SHP77 (cell line): ENCODE measurements at regions not wholly inside any gene's neighbourhood (a gene's known extent, or its start where the extent isn't known, plus 50 kb on each side); places are given as distances from the start of the nearest gene placed in this dataset.
"Not testable (repeated sequence)": the region's sequence is repeated elsewhere in the genome, so short reads cannot be mapped to it uniquely, and the experiment has no call there.

Experiments
- DNase-seq, 2 experiments: peaks; one replicate each; lab custom pipeline; 2025; lab: John Stamatoyannopoulos, UW

DNA sequence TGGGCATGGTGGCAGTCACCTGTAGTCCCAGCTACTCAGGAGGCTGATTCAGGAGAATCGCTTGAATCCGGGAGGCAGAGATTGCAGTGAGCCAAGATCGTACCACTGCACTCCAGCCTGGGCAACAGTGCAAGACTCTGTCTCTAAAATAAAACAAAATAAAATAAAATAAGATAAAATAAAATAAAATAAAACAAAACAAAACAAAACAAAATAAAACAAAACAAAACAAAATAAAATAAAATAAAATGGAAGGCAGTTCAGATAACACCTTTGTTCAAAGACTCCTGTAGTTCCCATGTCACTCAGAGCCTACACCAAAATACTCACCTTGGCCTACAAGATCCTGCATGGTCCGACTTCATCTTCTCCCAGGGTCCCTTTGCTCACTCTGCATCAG is 61.3 kb downstream of the SYF2 start:
- DNase-seq: not testable (repeated sequence)

DNA sequence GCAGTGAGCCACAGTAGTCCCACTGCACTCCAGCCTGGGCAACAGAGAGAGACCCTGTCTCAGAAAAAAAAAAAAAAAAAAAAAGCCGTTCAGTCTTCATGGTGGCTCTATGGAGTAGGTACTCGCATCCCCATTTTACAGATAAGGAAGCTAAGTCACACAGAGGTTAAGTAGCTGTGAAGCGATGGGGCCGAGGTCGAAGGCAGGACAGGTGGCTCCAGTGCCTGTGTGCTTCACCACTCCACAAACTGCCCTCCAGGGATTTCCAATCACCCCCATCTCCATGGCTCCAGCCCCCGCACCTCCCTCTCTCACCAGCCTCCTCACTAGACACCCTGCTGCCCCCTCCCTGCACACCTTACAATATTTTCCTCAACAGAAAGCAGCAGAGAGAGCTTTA is 61.9 kb downstream of the SYF2 start:
- no peak for DNase-seq

DNA sequence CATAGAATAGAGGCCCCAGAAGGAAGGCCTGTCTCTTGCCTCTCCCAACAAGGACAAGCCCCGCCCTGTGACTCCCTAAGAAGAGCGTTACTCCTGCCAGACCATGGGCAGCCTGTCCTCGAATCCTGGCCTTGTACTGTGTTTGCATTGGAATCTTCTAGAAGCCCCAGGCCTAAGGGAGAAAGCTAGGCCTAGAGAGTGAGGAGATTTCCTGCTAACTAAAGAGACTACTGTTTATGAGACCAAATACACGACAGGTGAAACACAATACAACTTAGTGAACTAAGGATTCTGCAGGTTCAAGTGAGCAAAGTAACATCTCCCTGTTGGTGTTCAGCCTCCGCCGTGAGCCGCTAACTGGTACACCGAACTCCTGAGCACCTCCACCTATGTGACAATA is 62.7 kb downstream of the SYF2 start:
- DNase-seq: no peak

DNA sequence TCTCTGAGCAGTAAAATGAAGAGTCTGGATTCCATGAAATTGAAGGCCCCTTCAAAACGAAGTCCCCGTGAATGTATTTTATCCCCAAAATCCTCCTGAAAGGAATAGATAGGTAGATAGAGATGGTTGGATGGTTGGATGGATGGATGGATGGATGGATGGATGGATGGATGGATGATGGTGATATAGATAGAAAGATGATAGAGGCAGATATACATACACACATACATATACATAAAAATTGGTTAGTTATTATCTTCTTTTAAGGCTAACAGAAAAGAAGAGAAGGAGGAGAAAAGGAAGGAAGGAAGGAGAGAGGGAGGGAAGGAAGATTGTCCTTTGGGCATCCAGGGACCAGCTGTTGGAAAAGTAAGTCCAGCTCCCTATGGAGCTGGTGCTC is 63.1 kb downstream of the SYF2 start:
- no peak for DNase-seq

DNA sequence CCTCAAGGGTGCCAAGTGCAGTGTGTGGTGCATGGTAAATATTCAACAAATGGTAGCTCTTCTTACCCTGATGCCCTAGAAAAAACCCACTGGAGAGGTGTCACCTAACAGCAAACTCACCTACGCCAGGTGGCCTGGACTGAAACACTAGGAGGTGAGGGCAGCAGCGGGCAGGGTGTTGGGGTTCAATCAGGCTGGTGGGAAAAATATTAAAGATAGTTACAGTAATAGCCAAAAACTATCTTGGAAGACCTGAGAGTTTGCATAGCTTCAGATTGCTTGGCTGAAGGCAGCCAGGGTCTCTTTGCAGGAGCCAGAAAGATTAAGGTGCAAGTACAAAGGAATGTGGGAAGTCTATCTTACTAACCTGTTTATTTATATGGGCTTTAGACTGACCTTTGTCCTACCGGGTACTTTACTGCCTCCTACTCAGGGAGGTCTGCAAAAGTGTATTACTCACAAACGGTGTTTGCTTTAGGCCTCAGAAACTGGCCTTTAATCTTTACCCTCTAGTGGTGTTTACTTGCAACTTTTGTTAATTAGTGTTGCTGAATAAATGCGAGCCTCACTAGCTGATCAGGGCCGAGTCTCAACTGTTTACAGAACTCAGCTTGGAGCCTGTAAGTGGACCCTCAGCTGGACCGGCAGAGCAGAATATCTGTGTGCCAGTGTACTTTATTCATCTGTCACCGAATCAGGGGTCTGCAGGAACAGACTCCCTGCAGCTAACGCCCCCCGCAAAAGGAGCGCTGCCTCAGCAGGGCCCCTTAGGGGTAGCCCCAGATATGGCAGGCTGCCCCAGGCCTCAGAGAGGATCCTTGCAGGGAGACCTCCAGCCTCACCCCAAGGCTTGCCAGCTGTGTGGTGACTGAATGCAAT is 63.9 kb downstream of the SYF2 start:
- DNase-seq: no peak

DNA sequence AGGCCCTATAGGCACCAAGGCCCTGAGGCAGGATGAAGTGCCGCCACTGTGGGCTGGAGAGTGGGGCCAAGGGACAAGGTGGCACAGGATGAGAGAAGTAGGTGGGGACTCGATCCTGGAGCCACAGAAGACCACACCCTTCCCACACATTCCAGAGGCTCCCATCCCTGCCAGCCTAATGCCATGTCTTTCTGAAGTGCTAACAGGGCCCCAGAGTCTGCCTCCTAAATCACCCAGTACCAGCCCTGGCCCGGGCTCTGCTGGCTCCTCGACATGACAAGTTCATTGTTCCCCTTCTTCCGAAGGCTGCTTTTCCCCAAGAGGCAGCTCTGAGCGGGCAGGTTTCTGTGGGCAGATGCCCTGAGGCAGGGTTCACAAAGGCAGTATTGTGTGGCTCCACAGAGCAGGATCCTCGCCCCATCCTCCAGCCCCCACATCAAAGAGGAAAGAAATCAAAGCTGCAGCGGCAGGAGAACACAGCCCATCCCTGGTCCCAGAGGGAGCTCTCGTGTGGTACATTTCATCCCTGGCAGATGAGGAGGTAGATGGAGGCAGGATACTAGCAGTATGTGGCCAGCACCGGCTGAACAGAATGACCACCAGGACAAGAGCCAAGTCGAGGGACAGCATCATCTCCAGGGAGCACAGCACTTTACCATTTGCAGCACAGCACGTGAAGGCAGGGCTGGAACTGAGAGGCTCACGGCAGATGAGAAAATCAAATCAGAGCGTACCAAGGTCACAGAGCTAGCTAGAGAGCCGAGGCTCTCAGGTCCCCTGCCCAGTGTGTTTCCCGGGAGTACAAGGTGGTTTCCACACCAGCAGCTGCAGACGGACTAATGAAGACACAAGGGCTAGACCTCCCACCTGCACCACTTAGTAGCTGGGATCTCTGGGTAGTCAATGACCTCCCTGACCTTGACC is 64.8 kb downstream of the SYF2 start:
- no peak for DNase-seq

DNA sequence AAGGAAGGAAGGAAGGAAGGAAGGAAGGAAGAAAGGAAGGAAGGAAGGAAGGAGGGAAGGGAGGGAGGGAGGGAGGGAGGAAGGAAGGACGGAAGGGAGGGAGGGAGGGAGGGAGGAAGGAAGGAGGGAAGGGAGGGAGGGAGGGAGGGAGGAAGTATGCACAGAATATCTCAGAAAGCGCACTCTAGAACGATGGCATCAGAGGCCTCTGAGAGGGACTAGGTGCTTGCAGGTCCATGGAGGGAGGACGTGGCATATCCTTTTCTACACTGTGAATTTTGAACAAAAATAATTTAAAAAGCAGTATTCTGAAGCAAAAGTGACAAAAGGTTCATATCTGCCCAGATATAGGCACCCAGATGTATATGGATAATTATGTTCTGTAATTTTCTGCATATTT is 65.5 kb downstream of the SYF2 start:
- DNase-seq: no peak

DNA sequence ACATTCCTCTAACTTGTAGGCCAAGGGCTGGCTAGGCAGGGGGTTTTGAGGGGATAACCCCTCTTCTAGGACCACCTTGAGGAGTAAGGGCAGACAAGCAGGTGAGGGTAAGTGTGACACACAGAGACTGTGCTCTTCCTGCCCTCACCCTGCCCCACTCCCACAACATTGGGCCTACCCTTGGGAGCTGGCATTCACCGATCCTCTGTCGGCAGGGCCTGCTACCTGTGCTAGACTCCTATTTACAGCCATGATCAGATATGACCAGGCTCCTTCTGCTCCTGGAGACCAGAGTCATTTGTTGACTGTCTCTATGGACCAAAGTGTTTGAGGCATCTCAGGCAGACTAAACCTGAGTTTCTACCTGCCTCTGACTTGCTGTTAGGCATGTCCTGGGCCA is 68.3 kb downstream of the SYF2 start:
- no peak for DNase-seq

DNA sequence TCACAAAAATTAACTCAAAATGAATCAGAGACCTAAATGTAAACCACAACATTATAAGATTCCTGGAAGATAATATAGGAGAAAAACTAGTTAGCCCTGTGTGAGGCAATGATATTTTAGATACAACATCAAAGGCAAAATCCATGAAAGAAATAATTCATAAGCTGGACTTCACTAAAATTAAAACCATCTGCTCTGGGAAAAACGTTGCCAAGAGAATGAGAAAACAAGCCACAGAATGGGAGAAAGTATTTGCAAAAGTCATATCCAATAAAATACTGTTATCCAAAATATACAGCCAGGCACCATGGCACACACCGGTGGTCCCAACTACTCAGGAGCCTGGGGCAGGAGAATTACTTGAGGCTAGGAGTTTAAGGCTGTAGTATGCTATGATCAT is 70.3 kb downstream of the SYF2 start:
- no peak for DNase-seq

DNA sequence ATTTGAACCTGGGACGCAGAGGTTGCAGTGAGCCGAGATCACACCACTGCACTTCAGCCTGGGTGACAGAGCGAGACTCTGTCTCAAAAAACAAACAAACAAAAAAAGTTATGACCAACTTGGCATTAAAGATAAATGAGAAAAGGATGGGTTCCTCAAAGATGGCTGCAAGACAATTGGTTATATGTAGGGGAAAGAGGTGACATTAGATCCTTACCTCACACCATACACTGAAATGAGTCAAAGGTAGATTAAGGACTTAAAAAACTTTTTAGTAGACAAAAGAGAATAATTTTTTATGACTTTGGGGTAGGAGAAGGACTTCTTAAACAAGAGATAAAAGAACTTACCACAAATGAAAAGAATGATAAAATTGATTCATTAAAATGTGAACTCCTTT is 74.5 kb downstream of the SYF2 start:
- DNase-seq: no peak

DNA sequence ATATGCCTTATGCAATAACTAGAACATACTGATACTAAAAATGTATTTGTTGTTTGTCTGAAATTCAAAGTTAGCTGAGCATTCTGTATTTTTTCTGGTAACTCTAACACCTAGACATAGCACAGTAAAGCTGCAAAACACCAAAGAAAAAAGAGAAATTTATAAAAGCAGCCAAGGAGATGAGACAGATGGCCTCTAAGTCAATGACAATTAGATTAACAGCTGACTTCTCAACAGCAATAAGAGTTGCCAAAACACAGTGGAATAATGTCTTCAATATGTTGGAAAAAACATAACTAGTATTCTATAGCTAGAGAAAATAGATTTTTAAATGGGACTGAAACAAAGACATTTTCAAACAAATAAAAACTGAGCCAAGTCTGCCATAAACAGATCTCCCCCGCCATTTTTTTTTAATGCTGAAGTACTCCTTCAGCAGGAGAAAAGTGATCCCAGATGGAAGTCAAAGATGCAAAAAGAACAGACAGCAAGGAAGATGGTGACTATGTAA is 81.3 kb downstream of the SYF2 start:
- no peak for DNase-seq

DNA sequence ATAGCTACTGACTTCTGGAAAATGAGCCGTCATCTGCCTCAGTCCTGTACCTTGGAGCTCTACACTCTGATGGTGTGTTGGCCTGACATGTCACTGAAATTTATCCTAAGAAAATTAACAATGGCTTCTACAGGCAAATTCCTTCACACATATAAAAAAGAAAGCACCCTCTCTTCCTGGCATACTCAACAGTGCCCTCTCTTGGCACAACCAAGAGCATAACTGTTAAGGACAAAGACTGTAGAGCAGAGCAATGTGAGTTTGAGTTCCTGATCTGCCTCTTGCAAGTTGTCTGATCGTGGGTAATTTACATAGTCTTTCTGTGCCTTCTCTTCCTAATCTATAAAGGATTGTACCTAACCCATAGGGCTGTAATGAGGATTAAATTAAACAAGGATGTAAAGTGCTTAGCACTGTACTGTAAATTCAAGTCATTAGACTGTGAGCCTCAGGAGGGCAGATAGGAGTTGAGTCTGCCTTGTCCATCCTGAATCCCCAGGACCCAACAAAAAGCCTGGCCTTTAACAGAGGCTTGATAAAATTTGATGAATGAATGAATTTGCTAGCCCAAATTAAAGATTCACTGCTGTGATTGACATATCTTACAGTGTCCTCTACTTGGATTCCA is 83.5 kb downstream of the SYF2 start:
- no peak for DNase-seq

DNA sequence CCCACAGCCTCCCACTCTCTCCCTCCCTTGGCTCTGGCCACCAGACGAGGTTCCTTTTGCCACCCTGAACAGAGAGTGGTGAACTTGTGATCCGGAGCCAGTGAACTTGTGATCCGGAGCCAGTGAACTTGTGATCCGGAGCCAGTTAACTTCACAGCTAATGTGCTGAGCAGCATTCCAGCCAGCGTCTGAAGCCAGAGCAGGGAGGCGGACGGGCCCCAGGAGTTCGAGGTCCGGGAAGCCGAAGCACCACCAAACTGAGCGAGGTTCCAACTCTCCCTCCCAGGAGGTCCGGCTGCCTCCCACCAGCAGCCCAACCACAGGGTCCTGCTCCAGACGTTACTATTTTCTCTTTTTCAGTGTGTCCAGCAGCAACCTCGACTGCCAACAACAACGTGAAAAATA is 85.8 kb downstream of the SYF2 start:
- no peak for DNase-seq

DNA sequence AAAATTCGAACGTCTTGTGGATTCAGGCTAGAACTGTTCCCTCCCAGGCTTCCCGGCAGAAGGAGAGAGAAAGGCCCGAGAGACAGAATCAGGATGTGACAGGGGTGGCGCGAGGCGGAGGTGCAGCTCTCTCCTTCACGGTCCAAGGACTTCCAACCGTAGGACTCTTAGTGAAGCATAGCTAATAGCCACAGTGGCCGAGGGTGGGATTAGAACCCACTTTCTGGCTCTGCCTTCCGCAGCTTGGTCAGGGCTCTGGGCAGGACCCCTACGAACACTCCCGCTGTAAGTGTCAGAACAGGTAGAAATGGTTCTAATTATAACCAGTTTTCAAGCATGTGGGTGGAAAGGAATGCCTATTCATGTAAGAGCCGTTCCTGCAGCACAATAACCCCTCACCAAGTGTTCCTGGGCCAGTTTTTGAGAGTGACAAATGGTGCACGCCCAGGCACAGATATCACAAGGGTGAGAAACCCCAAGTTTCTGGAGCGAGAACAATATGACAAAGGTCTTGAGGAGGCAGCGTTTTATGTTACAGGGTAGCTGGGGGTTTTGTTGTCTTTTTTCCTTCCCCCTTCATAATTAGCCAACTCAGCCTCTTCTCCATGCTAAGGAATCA is 86.4 kb downstream of the SYF2 start:
- no peak for DNase-seq

DNA sequence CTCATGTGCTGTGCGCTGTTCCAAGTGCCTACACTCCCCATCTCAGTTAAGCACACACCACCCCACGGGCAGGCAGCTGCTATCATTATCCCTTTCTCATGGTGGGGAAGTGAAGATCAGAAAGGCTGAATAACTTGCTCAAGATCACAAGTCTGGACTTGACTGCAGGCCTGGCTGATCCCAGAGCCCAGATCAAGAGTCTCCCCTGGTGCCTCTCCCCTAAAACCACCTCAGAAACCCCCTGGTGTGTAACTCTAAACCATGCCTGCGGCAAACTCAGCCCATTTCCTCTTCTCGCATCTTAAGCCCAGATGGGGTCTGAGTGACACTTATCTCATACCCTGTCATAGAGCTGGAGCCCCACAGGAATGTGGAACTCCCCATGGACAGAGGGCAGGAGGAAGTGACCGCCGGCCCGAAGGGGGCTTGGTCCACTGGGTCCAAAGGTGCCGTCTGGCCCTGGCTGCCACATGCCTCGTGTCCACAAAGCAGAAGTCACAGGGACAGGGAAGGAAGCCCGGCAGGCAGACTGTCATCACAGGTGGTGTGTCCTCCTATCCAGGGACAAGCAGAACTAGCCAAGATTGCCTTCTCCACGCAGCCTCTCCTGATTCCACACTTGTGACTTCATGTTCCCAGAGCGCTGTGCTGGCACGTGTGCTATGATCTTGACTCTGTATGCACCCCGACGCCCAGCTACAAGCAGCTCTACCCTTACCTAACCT is 92.1 kb downstream of the SYF2 start:
- no peak for DNase-seq

DNA sequence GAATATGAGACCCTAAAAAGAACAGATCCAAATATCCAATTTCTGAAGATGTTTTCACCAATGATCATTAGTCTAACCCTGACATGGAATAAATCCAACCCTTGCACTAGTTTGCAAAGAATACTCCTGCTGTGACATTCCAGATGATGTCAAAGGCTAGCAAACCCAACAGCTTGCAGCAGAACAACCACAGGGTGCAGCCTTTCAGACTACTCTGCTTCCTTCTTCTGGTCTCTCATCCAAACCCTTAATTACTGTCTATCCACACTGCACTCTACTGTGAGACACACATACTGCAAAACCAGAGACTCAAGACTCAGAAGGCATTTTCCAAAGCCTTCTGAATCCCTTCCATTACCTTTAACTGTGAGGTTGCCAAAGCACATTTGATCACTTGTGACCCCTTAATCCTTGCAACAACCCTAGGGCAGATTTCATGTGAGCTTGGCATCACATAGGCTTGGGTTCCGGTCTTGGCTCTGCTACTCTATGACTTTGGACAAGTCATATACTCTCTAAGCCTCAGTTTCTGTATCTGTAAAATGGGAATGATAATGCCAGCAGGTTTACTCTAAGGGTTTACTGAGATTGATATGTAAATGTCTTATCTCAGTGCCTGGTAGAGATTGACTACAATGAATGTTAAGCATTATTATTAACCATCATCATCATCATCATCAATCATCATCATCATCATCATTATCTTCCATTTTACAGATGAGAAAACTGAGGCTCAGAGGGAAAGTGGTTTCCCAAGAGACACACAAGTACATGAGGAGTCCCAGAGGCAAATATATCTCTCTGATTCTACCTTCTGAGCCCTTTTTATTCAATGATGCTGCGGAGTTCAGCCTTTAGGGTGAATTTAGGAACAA is 94.5 kb downstream of the SYF2 start:
- no peak for DNase-seq

DNA sequence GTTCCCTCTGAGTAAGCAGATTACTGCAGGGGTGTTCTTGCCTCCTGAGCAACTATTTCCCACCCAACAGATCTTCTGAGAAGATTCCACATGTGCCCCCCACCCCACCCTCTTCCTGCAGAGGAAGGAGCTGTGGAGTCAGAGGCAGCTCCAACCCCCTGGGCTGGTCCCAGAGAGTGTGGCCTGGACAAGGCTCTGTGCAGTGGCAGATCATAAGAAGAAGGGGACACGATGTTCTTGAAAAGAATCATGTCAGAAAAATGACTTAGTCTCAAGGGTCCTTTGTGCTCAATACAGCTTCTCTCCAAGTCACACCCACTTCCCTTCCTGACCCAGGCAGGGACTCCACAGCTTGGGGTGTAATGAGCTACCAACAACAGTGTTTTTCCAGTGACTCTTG is 95.2 kb downstream of the SYF2 start:
- DNase-seq: no peak

DNA sequence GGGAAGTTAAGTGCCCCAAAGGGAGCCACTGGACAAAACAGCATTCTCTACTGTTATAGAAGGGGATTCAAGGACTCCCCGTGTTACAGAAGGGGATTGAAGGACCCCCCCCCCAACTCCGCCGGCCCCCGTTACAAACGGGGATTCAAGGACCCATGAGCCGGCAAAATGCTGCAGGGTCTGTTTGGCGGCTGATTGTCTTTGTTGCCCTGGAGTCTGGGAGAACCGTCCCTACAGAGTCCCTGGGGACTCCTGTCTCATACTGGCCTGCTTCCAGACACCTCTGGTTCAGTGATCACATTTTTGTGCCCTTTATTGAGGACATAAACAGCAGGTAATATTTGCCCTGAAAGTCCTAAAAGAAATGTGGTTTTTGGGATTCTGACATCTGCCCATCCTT is 96.4 kb downstream of the SYF2 start:
- DNase-seq: no peak

DNA sequence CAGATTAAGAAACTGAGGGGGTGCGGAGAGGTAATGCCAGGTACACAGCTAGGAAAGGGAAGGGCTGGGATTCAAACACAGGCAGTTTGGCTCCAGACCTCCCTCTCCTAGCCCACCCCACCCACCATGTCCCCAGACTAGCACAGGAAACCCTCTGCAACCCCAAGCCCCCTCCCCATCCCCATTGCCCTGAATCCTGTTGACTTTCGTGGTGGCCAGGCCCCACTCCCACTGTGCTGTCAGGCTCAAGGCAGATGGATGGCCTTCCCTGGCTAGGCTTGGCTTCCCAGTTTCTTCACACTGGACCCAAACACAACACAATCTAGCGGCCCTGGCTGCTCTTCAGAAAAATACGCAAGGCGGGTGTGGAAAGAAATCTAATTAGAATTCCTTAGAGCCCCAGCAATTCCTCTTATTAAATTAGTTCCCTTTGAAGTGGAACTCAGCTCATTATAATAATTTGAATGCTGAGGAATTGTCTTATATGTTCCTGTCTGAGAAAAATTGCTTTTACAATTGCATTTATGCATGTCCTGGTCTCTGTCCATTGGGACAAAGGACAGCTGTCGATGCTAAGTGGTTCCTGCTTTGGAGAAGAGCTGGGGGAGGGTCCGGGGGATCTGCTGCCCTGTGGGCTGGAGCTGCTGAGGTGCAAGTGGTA is 97.4 kb downstream of the SYF2 start:
- DNase-seq: no peak

DNA sequence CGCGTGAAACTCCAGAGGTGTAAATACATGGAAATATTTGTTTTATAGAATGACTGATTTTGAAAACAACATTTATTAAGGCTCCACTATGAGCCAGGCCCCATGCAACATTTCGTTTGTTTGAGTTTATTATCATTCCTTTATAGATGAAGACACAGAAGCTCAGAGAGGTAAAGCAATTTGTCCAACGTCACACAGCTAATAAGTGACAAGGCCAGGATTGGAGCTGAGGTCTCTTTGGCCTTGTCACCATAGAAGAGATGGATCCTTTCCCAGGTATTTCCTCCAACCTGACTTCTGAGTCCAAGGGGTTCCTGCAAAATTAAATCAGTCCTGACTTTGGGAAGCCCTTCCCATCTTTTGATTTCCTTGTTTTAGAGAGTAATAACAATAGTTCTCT is 98.0 kb downstream of the SYF2 start:
- no peak for DNase-seq
